Activated CD4-positive, CD25-positive, alpha-beta regulatory T cell (primary cell): ENCODE measurements at regions not wholly inside any gene's neighbourhood (a gene's known extent, or its start where the extent isn't known, plus 50 kb on each side); places are given as distances from the start of the nearest gene placed in this dataset.

Experiments
- DNase-seq, 4 experiments: peaks; one replicate each; lab custom pipeline; 2025; lab: John Stamatoyannopoulos, UW

DNA sequence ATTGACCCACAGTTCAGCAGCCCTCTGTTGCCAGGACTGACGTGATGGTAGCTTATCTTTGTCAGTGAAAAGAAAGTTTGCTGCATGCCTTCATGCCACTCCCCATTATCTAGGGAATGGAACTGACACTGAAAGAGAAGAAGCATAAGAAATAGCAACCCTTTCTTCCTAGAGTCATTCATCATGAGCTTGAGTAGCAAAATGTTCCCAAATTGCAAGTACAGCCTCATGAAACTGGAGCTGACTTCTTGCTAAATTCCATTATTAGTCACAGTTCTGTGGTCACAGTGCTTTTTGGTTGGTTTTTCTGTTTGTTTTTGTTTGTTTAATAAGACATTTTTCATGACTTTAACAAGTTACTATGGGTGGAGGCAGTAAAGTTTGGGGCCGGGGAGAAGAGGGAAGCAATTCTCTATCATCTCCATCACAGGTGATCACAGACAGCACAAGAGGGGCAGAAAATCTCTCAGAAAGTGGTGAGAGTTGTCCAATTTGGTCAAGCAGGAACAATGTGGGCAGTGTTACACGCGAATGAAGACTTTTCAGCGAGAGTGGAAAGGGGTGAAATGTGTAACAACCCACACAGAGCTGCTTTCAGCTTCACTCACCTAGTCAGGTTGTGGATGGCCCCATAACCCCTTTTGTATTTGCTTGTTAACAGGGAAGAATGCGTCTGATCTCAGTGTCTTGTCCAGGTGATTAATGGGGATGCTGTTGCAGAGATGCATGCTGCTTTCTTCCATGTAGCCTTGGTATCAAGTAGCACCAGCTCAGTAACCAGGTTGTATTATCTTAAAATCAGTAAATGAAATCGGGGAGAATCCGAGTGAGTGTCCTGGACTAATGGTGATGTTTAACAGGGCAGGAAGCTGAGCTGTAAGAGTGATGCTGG is 440.4 kb downstream of the DMRT2 start:
- no peak for DNase-seq

DNA sequence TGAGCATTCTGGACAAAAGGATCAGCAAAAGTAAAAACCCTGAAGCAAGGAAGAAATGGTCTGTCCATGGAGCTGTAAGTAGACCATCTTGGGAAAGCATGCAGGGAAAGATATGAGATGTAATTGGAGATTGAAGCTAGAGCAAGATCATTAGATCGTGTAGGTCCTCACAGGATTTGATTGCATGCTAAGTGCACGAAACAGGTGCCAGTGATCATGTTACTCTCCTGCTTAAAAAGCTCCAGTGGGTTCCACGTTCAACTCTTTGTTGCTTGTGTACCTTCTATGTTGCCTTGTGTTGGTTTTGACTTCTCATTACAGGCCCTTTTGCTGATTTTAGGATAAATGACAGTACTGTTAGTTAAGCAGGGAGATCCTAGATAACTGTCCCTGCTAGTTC is 442.0 kb downstream of the DMRT2 start:
- no peak for DNase-seq

DNA sequence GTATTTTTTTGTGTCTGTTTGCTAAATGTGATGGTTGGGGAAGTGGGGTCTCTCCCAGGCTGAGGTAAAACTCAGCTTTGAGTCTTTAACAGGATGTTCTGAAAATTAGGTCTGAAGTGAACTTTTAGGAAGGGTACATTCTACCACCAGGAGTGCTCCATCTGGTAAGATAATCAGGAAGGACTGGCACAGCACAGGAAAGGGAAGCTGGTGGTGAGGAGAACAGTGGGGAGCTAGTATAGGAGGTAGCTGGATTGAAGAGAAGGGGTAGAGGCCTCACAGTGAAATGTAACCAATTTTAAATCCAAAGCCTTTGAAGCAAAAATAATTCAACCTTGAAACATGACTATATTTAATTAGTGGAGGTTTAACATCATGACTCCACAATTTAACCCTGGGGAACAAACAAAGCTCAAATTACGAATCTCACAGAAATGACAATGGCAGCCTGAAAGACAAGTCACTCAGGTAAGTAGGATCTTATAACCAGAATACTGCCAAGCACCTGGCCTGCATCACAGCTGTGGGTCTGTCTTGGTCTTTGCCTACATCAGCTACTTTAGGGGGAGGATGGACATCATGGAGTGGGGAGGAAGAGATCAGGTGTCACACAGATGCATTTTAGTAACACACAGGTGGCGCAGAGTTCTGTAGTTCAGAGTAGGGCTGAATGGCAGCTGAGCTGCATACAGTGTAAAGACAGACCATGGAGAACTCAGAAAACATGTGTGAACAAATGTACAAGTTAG is 445.3 kb downstream of the DMRT2 start:
- DNase-seq, result no peak

DNA sequence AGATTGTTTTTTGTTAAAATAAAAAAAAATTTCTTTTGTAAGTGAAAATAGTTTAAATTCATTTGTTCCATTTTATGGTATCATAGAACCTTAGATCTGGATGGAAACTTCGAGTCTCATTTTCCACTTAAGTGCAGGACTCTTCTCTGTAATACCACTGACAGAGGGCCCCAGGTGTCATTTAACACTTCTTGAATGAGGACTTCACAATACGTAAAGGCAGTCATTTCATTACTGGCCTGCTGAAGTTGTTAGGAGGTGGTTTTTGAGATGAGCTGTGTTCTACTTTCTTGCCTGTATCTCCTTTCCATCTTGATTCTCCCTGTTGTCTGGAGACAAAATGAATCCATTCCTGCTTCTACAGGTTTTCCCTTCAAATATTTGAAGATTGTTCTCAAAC is 455.3 kb downstream of the DMRT2 start:
- DNase-seq, result no peak

DNA sequence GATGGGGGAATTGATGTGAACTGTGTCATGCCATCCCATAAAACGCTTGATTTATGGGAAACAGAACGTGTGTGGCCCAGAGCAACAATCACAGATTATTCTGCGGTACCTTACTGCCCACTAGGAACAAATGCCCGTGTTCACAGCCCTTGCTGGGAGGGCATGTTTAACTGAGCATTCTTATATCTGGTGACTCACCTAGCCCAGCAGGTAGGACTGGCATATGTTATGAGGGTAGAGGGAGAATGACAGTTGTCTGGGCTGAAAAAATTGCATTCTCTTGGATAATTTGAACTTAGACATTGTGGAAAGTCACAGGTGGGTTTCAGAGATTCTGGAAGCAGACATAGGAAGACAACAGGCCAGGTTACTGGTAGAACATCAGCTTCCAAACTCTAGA is 460.6 kb downstream of the DMRT2 start:
- DNase-seq, result no peak

DNA sequence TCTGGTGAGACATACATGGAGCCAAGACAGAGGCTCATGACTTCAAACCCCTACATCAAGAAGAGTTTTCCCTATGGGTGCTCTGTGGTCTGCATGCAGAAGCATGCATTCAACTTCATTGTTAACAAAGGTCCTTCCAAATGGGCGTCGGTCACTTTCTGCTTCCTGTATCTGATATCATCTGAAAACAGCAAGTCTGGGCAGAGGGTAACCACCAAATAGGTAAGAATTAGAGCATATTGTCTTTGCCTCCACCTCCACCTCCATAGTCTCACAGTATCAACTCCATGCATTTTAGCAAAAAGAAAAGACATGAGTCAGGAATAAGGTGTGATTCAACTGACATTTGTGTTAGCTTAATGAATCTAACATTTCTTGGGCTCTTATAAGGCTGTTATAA is 462.9 kb downstream of the DMRT2 start:
- no peak for DNase-seq

DNA sequence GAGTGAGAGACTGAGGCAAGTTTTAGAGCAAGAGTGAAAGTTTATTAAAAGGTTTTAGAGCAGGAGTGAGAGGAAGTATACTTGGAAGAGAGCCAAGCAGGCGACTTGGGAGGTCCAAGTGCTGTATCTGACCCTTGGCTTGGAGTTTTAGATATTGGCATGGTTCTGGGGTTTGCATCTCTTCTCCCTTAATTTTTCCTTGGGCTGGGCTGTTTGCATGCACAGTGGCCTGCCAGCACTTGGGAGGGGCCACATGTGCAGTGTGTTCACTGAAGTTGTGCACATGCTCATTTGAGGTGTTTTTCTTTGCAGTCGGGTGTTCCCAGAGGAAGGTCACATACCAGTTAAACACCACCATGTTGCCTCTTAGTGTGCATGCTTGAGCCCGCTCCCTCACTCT is 464.1 kb downstream of the DMRT2 start:
- no peak for DNase-seq

DNA sequence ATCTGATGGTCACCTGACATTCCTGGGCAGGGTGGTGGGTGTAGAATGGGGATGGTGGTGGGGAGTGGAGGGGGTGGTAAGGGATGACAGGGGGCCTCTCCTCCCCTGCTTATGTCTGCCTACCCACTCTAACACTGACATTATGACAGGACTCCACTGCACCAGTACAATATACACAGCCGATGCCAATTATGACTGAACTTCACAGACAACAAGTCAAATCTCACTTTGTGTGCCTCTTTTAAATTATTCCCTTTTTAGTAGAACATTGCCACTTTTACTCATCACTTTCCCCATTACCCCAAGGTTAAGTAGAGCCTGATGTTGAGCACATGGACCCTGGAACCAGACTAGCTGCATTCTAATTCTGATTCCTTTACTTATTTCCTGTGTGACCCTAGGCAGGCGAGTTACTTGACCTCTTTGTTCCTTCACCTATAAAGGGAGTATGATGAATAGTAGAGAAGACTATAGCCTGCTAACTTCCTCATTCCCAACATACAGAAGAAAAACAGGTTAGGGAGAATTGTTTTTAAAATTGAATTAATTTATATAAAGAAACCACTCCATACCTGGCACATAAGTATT is 464.7 kb downstream of the DMRT2 start:
- no peak for DNase-seq

DNA sequence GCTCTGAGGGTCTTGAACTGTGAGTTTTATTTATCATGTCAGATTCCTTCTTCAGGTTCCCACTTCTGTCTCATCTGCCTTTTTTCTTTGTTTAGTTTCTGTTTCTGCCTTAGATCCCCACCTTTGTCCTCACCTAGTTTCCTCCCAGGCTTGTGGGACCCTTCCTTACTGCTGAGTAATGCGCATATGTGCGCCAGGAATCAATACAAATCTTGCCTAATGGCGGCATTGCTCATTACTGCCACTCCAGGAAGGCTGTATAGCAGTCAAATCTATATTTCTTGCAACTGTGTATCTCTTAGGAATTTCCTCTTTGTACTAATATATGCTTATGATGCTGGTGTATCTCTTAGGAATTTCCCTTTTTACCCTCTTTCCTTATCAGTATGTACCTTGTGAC is 465.4 kb downstream of the DMRT2 start:
- no peak for DNase-seq

DNA sequence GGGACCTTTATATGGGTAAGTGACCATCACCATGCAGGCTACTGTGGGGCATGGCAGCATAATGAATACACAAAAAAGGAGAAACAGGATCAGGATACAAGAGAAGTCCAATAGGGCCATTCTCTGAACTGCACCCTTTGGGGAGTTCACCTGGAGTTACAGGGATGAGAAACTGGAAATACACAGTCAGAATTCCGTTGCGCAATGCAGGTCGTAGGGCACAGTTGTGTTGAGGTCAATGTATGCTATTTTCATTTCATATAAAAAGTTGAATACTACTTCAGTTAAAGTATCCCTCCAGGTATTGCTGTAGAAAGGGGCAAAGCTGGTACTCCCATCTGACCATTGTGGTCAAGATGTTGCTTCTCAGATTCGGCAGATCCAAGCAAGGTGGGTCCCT is 471.4 kb downstream of the DMRT2 start:
- no peak for DNase-seq

DNA sequence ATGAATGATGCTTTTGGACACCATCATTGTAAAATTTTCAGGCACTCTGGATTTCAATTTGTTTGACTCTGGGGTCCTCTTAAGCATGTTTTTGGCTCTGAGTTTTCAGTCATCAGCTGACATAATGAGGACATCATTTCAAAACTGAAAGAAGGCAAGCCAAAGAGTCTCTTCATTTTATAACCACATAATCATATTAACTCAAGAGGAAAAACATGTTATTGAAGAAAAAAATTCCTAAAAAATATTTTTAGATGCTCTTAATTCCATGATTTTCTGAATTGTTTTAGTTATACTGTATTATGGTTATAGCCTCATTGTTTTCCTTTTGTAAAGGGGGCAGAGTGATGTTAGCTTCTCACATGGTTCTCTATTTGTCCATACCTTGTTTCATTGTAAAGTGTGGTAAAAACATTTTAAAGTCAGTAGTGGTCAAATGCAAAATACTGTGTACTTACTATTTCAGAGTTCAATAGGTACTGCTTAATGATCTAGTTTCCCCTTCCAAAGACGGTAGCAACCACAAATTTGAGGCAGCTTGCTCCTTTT is 472.1 kb downstream of the DMRT2 start:
- DNase-seq, result no peak

DNA sequence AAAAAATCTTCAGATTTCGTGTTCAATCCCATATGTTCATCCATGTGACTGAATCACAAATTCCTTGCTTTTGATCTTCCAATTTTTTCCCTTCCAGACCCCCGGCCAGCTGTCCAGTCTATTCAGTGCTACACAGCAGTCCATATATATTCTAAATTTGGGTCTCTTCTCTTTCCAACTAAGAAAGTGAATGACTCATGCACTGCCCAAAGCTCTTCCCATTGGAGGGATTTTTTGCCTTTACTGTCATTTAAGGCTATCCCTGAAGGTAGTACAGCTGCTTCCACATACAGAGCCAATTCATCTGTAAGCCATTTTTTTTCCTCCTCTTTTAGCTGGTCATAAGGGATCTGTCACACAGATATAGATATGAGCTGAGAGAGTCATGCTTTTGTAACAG is 478.3 kb downstream of the DMRT2 start:
- no peak for DNase-seq

DNA sequence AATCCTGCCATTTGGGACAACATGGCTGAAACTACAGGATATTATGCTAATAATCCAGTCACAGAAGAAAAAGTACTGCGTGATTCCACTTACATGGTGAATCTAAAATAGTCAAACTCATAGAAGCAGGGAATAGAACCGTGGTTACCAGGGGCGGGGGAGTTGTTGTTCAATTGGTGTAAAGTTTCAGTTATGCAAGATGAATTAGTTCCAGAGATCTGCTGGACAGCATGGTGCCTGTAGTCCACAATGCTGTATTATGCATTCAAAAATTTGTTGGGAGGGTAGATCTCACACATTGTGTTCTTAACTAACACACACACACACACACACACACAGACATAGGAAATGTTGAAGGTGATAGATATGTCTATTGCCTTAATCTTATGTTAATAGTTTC is 480.5 kb downstream of the DMRT2 start:
- DNase-seq, result no peak

DNA sequence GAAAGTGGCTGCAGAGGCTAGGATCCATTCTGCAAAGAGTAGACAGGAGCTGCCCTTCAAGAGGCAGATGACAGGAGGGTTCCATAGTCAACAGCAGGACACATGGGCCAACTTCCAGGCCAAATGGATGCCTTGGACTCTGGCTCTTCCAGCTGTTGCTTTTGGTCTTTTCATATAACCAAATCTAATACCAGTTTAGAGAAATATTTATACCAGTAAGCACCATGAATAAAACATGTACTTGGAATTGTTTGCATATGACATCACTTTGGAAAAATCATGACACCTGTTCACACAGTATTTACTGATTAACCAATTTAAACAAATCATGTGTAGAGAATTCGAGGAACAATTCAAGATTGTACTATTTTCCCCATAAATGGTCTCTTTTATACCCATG is 481.3 kb downstream of the DMRT2 start:
- DNase-seq, result no peak

DNA sequence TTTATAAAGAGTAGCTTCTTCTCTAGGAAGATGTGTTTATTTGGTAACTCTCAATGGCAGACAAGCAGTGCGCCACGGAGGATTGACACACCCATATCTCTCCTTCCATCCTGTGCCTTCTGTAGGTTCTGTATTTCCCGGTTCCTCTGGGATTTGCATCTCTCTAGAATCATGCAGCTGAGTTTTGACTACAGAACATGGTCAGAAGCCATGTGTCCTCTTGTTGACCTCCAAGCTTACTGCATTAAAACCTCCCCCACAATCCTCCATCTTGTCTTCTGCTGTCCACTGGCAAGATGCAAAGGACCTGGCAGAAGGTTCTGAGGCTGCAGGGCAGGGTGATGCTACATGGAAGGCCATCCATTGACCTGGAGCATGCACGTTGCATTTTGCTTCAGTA is 482.0 kb downstream of the DMRT2 start:
- no peak for DNase-seq

DNA sequence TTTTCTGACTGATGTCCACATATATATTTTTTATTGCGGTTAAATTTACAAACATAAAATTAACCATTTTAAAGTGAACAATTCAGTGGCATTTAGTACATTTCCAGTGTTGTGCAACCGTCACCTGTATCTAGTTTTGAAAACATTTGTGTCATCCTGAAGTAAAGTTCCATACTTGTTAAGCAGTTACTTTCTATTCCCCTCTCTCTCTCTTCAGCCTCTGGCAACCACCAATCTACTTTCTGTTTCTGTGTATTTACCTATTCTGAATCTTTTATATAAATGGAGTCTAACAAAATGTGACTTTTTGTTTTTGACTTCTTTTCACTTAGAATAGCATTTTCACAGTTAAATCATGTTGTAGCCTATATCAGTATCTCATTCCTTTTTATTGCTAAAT is 480.1 kb upstream of the SMARCA2 start:
- no peak for DNase-seq

DNA sequence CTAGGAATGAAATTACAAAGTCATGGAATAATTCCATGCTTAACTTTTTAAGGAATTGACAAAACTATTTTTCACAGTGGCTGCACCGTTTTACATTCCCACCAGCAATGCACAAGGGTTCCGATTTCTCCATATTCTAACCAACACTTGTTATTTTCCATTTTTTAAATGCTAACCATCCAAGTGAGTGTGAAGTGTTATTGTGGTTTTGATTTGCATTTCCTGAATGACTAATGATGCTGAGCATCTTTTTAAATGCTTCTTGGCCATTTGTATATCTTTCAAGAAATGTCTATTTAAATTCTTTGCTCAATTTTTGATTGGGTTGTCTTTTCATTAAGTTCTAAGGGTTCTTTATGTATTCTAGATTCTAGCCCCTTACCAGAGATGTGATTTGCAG is 479.5 kb upstream of the SMARCA2 start:
- no peak for DNase-seq

DNA sequence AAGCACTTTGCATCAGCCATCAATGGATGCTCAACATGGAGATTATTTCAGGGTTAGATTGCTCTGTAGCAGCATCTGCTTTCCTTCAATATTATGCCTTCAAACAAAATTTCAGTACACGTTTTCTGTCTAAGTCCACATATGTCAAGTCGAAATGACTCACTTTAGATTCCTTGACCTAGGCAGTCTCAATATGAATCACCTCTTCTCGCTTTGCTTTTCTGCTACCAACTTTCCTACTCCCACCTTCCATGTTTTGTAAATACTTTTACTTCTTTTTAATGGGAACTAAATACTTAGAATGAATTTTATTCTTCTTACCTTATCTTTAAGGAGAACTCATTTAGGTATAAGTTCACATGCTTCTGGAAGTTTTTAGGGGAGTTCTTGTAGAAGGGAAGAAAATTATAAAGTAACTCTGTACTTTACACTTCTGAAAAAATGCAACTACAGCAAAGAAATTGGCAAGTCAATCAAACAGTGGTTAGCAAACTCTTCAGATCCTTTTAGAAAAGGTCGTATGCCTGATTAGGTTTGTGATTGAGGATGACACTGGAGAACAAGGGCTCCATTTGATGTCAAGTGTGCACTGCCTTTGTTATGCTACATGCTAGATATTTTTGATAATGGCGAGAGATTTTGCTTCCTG is 478.5 kb upstream of the SMARCA2 start:
- no peak for DNase-seq

DNA sequence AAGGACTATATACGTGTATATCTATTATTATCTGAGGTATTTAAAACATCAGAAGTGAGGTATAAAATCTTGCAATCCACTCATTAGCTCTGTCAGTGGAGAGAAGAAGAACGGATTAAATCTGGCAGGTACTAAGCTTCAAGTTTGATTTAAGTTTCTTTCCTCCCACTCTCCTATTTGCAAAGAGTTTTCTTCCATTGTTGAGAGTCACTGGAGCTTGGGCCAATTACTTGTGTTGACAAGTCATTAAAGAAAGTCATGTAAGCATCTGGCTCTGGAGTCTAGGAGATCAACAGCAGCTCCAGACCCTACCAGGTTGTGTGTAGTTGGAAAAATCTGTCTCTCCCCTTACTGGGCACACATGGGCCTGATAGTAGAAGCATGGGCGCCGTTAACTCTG is 476.8 kb upstream of the SMARCA2 start:
- DNase-seq, result no peak

DNA sequence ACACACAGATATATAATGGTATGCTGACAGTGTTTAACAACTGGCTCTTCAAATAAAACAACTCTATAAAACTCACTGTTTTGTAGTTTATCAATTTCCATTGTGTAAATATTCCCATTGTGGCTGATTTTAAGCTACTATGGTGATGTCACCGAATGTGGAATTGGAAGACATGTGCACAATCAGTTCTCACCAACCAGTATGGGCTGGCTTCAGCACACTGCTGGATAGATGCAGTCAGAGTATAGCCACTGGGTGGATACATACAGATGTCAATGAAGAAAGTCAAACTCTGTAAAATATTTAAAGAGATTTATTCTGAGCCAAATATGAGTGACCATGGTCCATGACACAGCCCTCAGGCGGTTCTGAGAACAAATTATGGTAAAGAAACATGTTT is 475.9 kb upstream of the SMARCA2 start:
- DNase-seq, result no peak

DNA sequence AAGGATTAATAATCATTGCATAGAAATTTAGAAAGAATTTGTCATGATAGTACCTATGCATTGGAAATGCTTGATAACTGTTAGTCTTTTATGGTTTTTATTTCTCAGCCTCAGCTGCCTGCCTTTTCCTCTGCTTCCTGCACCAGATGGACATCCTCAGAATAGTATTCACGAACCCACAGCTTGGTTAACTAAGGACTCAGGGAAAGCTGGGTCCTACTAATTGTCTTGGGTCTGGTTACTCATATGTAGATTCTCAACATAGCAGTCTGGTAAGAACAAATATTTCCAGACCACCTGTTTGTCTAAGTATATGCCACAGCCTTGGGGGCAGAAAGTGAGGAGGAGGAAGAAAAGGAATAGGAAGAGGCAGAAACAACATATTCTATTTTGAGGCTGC is 464.5 kb upstream of the SMARCA2 start:
- DNase-seq, result no peak
